NCI-H128 (cell line): ENCODE measurements at regions not wholly inside any gene's neighbourhood (a gene's known extent, or its start where the extent isn't known, plus 50 kb on each side); places are given as distances from the start of the nearest gene placed in this dataset.

Experiments used
- DNase-seq: peaks from one replicate; lab custom pipeline; 2025; ENCODE audit not compliant: unreplicated experiment; lab: John Stamatoyannopoulos, UW

DNA sequence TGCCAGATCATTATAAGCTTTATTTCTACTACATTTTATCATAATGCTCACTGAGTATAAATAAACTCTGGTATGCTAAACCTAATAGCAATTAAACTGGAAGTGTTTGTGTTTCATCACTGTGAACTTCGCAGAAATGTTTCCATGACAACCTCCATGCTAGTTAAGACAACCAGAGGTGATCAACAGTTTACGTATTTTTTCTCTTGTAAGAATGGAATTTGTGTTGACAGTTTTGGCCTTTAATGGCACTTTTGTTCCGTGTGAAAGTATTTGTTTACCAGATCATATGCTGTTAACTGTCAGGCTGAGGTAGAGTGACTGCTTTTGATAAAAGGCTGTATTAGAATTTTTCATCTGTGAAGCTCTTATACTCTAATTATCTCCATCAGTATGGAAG is 212.1 kb upstream of the PPP1R3A start:
- no peak for DNase-seq

GRCh38 chr7:114128880-114129279 is 210.1 kb upstream of the PPP1R3A start:
- DNase-seq: no peak

GRCh38 chr7:114126095-114126494 is 207.3 kb upstream of the PPP1R3A start:
- DNase-seq: no peak

GRCh38 chr7:114112806-114113205 is 194.0 kb upstream of the PPP1R3A start:
- no peak for DNase-seq

DNA sequence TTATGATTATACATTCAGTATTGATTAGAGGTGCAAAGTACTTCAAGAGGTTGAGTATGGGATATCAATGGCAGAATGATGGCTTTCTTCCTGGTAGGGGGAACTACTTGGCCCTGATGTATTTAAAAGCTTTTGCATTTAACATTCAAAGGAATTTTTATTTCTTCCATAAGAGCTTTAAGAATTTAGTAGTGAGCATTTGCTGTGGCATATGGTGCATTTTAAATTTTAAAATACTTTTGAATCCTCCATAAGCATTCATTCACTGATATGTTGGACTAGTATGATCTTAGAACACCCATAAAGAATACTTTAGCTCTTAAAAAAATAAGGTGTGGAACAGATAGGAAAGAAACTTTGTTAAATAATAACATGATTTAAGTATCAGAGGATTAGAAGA is 191.9 kb upstream of the PPP1R3A start:
- DNase-seq: no peak

- DNase-seq: no peak
Measured at GRCh38 chr7:114109721-114110120, 190.9 kb upstream of the PPP1R3A start.

DNA sequence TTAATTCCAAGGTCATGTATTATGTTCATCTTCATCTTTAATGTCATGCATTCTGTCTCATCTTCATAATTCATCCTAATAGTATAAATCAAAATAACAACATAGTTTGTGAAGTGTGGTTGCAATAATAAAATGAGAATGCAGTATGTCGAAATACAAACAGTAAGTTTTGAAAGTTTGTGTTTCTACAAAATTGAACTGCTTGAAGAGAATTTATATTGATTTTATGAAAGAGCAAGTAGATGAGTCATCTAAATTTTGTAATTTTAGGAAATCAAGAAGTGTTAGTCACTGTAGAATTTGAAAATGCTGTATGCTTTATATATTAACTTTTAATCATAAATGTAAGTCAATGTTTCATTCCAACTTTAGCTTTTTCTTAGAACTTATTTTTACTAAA is 190.5 kb upstream of the PPP1R3A start:
- DNase-seq: no peak

DNA sequence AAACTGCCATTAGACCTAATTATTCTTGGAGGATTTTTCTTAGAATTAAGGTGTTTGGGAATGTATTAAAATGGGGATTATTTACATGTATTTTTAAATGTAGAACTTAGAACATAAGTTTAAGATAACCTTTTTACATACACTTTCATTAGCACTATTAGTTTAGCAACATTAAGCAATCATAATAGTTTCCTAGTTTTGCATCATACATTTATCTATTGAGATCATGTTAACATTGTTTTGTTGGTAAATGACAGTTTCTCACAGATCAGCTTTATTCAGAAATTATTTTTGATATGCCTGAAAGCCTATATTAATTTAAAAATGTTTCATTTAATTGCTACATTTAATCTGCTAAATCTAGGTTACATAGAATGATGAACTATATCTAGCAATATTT is 189.7 kb upstream of the PPP1R3A start:
- DNase-seq: no peak

- DNase-seq: no peak
Measured at GRCh38 chr7:114107522-114107921, 188.7 kb upstream of the PPP1R3A start.

DNA sequence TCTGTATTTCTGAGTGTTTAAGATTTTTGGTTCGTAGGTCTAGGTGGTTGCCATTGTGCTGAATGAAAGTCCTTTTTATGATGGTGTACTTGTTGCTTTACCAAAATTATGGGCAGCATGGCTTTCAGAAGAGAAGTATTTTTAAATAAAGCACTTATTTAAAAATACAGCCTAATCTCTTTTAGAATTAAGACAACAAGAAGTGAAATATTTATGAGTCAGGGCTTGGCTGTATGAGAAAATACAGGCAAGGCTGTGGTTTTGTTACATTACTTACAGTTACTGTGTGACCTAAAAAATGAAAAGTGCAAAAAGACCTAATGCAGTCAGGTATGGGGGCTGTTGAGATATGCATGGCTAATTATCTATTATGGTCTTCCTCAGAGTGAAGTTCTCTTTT is 185.2 kb upstream of the PPP1R3A start:
- DNase-seq: no peak

DNA sequence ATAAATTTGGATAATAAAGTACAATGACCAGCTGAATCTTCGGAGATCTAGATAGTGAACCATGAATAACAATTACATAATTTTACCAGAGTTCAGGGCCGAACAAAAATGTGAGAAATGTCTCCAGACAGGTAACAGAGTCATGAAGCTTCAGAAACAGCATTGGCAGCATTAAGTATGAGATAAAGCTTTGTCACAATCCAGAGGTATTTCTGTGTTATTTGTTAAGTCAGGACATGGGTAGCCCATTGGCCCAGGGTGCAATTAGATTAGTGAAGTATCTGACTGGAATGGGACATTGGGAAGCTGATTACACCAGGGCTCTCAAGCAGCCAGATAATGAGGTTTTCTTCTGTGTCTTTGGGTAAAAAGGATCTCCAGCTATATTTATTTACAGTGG is 184.2 kb upstream of the PPP1R3A start:
- no peak for DNase-seq

DNA sequence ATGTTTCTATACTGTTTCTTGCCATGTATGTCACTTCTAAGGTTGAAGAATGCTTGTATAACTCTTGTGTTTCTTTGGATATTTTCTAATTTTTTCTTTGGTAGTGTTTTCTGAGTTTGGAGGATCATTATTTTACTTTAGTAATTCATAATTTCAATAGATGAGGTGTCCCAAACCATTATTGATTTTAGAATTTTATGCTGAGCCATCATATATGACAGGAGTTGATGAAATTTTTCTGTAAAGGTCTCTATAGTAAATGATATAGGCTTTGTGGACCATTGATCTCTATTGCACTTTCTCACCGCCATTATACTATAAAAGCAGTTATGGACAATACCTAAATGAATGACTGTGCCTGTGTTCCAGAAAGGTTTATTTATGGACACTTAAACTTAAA is 183.3 kb upstream of the PPP1R3A start:
- DNase-seq: no peak

- DNase-seq: no peak
Measured at GRCh38 chr7:114100810-114101209, 182.0 kb upstream of the PPP1R3A start.

GRCh38 chr7:114099337-114099736 is 180.5 kb upstream of the PPP1R3A start:
- DNase-seq: no peak

- no peak for DNase-seq
Measured at GRCh38 chr7:114095885-114096284, 177.1 kb upstream of the PPP1R3A start.

- DNase-seq: no peak
Measured at GRCh38 chr7:114088470-114088940, 169.7 kb upstream of the PPP1R3A start.

DNA sequence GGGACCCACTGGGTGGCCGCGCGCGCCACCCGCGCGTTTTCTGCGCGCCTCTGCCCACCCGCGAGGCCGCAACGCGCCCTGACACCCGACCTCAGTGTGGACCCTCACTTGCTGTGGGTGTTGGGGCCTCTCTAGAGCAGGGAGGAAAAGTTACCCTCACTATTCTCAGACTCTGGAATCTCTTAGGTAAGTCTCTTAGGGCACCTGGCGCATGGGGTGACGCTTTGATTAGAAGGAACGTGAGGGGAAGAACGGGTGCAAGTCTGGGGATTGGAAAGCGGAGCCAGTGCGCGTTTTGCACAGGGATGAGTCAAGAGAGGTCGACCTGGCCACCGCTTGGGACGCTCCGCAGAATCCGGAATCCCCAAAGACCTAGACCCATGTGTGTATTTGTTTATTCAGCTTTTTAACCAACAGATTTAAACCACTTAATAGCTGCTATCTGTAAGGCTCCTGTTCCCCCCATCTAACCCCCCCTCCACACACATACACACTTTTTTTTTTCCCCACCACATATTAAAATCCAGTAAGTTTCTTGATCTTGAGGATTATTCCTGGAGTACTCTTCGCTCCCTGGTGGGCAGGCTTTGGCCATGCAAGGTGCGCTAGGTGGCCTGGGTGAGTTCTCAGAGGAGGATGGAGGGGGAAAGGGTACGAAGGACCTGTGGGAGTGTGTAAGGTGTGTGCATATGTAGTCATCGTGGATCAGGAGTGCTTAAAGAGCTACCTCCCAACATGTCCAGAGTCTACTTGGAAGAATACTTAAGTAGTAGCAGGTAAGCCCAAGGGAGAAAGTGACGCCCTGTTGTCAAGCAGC is 169.1 kb upstream of the PPP1R3A start:
- DNase-seq: no peak

DNA sequence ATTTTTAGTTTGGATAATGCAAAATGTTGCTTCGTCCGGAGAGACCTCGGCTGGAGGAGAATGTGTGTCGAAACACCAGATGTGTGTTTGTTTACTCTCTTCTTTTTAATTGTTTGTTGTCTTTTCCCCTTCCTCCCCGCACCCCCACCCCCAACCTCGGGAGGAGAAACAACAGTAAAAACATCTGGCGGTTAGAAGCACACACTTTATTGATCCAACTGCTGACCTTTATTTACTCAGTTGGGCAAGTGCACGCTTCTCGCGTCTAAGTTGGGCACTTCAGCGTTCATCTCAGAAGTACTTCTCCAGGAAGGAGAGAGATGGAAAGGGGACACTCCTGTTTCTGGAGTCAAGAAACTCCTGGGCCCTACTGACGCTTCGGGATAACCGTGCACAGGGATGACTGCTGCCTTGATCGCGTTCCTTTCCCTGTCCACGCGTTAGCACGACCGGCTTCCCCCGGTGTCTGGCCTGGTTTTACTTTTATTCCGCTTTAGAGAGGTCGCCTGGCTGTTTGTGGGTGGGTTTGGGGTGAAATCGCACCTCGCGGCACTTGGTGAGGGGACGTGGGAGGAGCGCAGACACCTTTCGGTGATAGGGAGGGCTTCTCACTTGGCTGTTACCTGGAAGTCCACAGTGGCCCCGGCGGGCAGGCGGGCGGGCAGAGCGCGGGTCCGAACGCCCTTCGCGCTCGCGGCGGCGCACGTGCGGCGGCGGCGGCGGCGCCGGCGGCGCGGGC is 168.3 kb upstream of the PPP1R3A start:
- no peak for DNase-seq

DNA sequence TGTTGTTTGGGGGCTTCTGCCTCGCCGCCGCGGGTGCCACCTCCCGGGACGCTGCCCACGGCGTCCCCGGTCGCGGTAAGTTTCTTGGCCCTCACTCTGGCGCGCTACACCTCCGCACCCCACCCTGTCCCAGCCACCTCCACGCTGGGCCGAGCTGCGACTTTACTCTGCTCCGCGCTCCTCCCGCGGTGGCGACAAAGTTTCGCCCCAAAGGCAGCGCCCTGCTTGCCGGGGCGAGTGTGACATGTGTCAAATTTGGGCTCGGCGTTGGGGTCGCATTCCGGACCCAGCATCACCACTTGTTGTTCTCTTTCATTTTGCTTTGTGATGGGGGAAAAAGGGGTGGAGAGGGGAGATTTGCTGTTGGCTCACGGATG is 167.7 kb upstream of the PPP1R3A start:
- no peak for DNase-seq

GRCh38 chr7:114085592-114086501 is 167.0 kb upstream of the PPP1R3A start:
- DNase-seq: no peak

GRCh38 chr7:114085313-114085591 is 166.4 kb upstream of the PPP1R3A start:
- no peak for DNase-seq
